GM21360 (cell line): ENCODE measurements at regions not wholly inside any gene's neighbourhood (a gene's known extent, or its start where the extent isn't known, plus 50 kb on each side); places are given as distances from the start of the nearest gene placed in this dataset.

ENCODE experiments used
- ATAC-seq: cut with Tn5 transposase; IDR thresholded peaks from one replicate; pipeline ENCODE4 v1.9.1; 2021; ENCODE audit warnings: mild to moderate bottlenecking, moderate library complexity; ENCODE audit not compliant: unreplicated experiment

DNA sequence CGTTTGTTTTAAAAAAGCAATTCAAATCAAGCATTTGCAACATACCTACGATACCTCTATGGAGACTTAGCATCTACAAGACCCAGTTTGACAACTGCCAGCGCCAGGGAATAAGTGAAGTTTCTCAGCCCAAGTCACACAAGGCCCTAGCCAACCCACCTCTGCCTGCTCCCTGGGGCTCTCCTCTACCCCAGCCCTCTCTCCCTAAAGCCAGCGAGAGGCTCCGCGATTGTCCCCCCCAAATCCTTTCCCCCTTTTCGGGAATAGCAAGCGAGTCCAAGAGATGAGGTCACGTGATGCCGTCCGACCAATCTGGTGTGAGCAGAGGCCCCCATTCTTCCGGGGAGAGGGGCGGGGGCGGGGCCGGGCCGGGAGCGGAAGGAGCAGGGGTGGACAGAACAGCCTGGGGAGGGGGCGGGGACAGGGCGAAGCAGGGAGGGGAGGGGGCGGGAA lies 102.2 kb upstream of the RAB6C start:
- peak; percentile 51 for ATAC-seq

- ATAC-seq: peak; percentile 47
Observed at GRCh38 chr2:129877795-129878775, 101.4 kb upstream of the RAB6C start.

- ATAC-seq: no peak
Observed at GRCh38 chr2:129879614-129880180, 99.8 kb upstream of the RAB6C start.

GRCh38 chr2:129880309-129880708 lies 99.2 kb upstream of the RAB6C start:
- ATAC-seq: no peak

- ATAC-seq: no peak
Observed at GRCh38 chr2:129880971-129881370, 98.5 kb upstream of the RAB6C start.

DNA sequence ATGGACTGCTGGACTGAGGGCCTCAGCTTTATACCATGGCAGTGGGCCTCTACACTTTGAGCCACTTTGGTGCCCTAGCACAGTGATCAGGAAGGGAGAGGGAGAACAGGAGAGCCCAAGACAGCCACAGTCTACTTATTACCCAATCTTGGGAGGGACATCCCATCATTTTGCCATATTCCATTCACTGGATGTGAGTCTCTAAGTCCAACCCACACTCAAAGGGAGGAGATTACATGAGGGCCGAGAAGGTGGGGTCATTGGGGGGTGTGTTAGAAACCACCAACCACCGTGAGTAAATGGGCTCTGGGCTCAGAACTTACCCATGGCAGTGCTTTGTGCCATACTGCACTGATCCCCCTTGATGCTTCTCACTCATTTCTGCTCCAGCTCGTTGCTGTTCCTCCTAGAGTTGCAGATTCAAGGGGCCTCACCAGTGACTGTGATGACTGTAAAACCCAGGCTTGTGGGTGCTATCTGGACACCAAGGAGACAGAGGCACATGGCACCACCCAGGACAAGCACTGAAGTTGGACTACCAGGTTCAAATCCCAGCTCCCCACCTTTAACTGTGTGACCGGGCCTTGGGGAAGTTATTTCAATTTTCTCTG lies 97.6 kb upstream of the RAB6C start:
- no peak for ATAC-seq

- no peak for ATAC-seq
Observed at GRCh38 chr2:129882476-129882875, 97.0 kb upstream of the RAB6C start.

DNA sequence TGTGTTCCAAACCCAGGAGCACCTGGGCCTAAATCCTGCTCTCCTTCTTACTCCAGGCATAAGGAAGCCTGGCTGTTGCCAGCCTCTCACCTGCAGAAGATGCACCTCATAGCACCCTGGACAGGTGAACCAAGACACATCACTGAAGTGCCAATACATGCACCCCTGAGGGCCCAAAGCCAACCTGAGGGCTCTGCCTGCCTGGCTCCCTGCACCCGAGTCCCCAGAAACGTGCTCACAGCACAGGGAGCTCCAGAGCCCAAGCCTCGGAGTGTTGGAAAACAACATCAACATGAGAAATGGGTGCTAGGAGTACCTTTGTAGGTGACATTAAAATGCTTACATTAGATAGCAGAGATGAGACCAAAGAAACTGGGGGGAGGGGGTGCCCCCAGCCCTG lies 96.3 kb upstream of the RAB6C start:
- no peak for ATAC-seq

GRCh38 chr2:129884221-129884786 lies 95.2 kb upstream of the RAB6C start:
- ATAC-seq: no peak

DNA sequence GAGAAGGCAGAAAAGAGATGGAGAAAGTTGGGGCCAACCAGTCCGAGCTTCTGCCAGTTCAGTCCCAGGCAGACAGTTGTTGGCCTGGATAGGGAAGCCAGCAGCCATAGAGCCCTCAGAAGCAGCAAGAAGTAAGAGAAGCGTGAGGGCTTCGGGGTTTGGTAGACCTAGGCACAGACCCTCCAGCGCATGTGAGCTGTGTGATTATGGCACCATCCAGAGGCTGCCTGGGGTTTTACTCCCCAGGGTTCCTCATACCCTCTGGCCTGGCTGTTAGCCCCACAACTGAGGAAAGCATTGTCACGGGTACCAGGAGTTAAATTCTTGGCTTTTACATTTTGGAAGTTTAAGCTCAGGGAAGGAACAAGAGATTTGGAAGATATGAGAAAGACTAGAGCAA lies 93.7 kb upstream of the RAB6C start:
- ATAC-seq: no peak

DNA sequence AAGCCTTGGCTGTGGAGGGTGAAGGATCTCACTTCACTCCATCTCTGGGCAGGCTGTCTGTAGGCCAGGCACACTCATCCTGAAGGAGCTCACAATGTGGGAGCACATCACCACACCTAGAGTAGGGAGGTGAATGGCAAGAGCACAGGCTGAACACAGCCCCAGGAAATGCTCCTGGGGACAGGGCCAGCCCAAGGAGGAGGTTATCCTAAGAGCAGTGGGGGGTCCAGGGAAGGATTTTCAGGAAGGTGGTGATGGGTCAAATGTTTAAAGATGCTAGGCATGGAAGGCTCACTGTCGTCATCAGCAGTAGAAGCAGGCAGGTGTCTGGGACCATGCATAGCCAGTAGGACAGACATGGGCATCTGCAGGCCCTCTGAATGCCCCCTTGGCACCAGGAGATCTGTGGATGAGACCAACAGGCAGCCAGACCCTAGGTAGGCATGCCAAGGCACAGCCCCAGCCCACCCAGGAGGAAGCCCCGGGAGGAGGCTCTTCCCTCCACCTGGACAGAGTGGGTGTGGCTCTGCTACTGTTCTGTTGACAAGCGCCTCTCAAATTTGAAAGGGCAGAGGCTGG lies 91.7 kb upstream of the RAB6C start:
- ATAC-seq: no peak

GRCh38 chr2:129888461-129888860 lies 91.0 kb upstream of the RAB6C start:
- no peak for ATAC-seq

- no peak for ATAC-seq
Observed at GRCh38 chr2:129888896-129889295, 90.6 kb upstream of the RAB6C start.

DNA sequence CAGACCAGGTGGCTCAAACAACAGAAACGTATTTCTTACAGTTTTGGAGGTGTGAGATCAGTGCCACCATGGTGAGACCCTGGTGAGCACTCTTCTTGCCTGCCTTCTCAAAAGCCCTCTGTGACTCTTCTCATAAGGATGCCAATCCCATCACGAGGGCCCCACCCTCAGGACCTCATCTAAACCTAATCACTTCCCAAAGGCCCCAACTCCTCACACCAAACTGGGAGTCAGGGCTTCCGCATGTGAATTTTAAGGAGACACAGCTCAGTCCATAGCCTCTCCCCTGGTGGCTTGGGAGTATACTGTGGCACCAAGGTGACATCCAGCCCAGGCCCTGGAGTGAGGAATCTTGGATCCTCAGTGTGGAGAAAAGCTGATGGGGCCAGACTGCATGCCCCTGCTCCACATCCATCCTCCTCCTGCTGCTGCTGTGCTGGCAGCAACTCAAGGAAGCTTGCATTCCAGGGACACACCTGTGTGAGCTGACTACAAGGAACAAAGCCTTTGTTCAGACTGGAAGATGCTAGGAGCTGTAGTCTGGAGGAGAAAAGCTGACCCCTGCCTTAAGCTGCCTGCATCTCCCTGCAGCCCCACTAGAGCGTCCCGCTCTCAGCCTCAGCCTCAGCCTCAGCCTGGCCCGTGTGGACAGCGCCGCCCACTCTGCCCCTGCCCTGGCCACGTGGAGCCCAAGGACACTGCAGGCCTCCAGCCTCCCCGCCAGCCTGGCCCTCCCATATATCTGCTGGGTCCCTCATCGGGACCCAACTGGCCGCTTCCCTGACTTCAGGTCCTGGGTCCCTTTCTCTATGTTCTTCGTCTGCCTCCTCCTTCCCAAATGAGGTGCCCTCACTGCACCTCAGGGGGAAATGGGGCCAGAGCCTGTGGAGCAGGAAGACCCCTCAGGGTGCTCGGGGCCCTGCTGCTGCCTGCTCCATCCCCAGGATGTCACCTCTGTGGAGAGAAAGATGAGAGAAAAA lies 87.8 kb upstream of the RAB6C start:
- no peak for ATAC-seq

DNA sequence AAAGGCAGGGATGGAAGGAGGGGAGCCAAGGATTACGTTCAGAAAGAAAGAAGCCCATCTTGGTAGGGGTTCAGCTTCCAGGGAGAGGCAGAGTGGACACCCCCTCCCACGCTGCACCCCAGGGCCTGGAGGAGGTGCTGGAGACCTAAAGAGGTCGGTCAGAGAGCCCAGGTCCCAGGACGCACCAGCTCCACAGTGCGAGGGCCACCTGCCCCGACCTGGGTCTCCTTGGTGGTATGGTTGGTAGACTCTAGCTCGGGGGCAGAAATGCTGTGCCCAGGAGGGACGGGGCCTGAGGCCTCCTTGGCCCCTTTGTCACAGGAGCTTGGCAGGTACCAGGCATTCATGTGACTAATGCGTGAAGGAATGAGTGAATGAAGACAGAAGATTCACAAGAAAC lies 87.1 kb upstream of the RAB6C start:
- ATAC-seq: no peak

DNA sequence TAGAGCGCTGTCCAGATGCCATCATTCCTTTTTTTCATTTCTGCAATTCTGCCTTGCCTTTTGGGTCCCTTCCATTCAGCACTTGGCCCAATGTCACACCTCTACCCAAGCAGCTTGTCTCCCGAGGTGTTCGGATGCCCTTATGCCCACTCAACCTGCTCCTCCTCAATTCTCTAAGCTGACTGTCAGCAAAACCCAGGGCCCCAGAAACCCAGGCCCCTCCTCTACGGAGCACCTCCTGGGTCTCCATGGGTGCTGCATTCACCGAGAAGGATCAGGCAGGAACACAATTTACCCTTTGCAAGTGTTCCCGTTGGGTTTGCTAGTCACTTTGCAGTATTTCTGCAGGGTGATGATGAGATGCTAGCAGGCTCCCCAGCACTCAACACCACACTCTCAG lies 86.7 kb upstream of the RAB6C start:
- ATAC-seq: no peak

DNA sequence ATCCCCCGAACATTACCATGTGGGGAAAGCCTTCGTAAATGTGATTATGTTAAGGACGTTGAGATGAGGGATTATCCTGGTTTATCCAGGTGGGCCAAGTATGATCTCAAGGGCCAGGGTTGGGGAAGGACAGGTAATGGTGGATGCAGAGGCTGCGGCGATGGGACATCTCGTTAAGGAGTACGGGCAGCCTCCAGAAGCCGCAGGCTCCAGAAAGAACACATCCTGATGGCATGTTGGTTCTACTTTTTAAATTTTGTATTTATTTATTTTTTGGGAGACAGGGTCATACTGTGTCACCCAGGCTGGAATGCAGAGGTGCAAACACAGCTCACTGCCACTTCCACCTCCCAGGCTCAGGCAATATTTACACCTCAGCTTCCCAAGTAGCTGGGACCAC lies 86.2 kb upstream of the RAB6C start:
- ATAC-seq: no peak

DNA sequence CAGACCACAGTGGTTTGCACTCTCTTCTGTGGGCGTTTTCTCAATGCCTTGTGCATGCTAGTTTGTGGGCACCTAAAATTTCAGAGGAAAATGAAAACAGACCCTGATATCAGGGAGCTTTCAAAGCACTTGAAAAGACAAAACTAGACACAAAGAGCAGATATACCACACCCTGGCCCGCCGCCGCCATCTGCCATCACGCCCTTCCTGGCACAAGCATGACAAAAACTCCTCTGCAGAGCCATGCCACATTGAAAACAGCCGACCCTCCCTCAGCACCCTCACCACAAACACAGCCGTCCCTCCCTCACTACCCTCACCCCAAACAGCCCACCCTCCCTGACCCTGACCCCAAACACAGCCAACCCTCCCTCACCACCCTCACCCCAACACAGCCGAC lies 84.8 kb upstream of the RAB6C start:
- no peak for ATAC-seq

DNA sequence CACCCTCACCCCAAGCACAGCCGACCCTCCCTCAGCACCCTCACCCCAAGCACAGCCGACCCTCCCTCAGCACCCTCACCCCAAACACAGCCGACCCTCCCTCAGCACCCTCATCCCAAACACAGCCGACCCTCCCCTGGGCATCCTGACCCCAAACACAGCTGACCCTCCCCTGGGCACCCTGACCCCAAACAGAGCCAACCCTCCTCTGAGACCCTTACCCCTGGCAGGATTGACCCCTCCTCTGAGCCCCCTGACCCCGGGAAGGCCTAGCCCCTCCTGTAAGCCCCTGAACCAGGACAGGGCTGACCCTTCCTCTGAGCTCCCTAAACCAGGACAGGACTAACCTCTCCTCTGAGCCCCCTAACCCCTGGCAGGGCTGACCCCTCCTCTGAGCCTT lies 84.4 kb upstream of the RAB6C start:
- ATAC-seq: no peak

GRCh38 chr2:129895526-129896082 lies 83.9 kb upstream of the RAB6C start:
- no peak for ATAC-seq
